Esophagus muscularis mucosa (tissue), 4 donors: ENCODE measurements at regions not wholly inside any gene's neighbourhood (a gene's known extent, or its start where the extent isn't known, plus 50 kb on each side); places are given as distances from the start of the nearest gene placed in this dataset.

Experiments used
- DNase-seq: peaks from one replicate; pipeline ENCODE4 v3.0.0-alpha.2; 2017; ENCODE audit errors: extremely low spot score
- H3K27ac ChIP-seq, 4 donors: fragments of 200-600 bp; sonication (generic); replicated peaks in 1 of 4; 1 replicate in 3 of 4; 2 replicates in 1 of 4; pipeline ENCODE4 v1.5.1; 2016 to 2019; ENCODE audit warnings: mild to moderate bottlenecking in 1 of 4
- H3K27me3 ChIP-seq, 4 donors: fragments of 200-600 bp; sonication (generic); one replicate each; pipeline versions ENCODE4 v1.5.1 to v1.6.0; 2016 to 2019
- H3K36me3 ChIP-seq, 4 donors: fragments of 200-600 bp; sonication (generic); one replicate each; pipeline ENCODE4 v1.5.1; 2016 to 2019
- H3K4me1 ChIP-seq, 4 donors: fragments of 200-600 bp; sonication (generic); one replicate each; pipeline ENCODE4 v1.5.1; 2016 to 2019
- H3K4me3 ChIP-seq, 4 donors: fragments of 200-600 bp; sonication (generic); 1 replicate in 2 of 4; 2 replicates in 2 of 4; pipeline ENCODE4 v1.5.1; 2016 to 2019; ENCODE audit warnings: mild to moderate bottlenecking in 4 of 4, moderate library complexity in 1 of 4
- H3K9me3 ChIP-seq, 4 donors: fragments of 200-600 bp; sonication (generic); 1 replicate in 3 of 4; 2 replicates in 1 of 4; pipeline ENCODE4 v1.5.1; 2016 to 2019
- CTCF ChIP-seq, 3 experiments: fragments of 200-600 bp in 2 of 3; fragments of 450-650 bp in 1 of 3; sonication (generic) in 2 of 3; IDR thresholded peaks; one replicate each; pipeline ENCODE4 v1.5.1; 2017 to 2019; ENCODE audit warnings: antibody characterized with exemption in 3 of 3, mild to moderate bottlenecking in 2 of 3, moderate library complexity in 1 of 3
- EP300 ChIP-seq: sonication (generic); formaldehyde crosslinking; IDR thresholded peaks from one replicate; pipeline ENCODE4 v1.6.1; 2017; ENCODE audit warnings: antibody characterized with exemption
- POLR2A ChIP-seq: fragments of 450-650 bp; IDR thresholded peaks from one replicate; pipeline ENCODE4 v1.6.1; 2017; ENCODE audit warnings: antibody characterized with exemption, moderate library complexity, mild to moderate bottlenecking, low read depth
- POLR2AphosphoS5 ChIP-seq, 2 donors: sonication (generic); formaldehyde crosslinking; IDR thresholded peaks; one replicate each; pipeline ENCODE4 v1.6.1; 2017; ENCODE audit warnings: antibody characterized with exemption in 2 of 2
- WGBS: methylation state at CpG from one replicate; pipeline ENCODE4 v1.1.5; 2018; 5-methylcytosine and 5-hydroxymethylcytosine counted together
- intact Hi-C: fragments of 100-400 bp; cut with DNase I; formaldehyde crosslinking; loops from one replicate; pipeline ENCODE4 v1.15.1; 2023

- intact Hi-C loops = no loop called here
- H3K27me3 ChIP-seq = no peaks in the 10 kb centered on the region
- H3K9me3 ChIP-seq = peaks cover 0 to 6% (median 2%) of the 10 kb centered on the region in 4 donors
- H3K27ac ChIP-seq = no peak overlapping the region
- H3K36me3 ChIP-seq = no peaks in the 10 kb centered on the region
- no peak overlapping the region for H3K4me3 ChIP-seq
- WGBS = 22% methylated on average over 2 of the region's 2 CpGs
- TF ChIP-seq CTCF (IDR thresholded peaks at IDR 0.05) = no peak
- no peak for TF ChIP-seq POLR2AphosphoS5 (IDR thresholded peaks at IDR 0.05)
- TF ChIP-seq EP300 = no peak
- no peak for DNase-seq
- no peaks in the 10 kb centered on the region for H3K4me1 ChIP-seq
These were observed 60.3 kb upstream of the POU2AF2 start for GRCh38 chr11:111185266-111185665.

DNA sequence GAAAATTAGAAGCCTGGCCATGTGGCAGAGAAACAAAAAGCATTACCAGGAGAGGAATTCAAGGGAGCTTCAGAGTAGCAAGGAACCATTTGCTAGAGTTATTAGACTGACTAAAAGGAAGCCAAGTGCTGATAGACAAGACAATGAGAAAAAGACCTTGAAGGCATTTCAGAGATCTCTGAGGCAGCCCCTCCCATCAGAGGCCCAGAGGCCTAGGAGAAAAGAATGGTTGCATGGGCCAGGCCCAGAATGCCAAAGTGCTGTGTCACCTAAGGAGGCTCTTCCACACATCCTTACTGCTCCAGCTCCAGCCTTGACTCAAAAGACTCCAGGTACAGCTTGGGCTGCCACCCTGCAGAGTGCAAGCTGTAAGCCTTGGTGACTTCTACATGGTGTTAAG, 61.8 kb upstream of the POU2AF2 start:
- Histone ChIP-seq H3K4me3 (no peak overlapping the region), H3K27ac (no peak overlapping the region), H3K9me3 (peaks cover 0 to 6% (median 2%) of the 10 kb centered on the region in 4 donors), H3K4me1 (no peaks in the 10 kb centered on the region), H3K27me3 (no peaks in the 10 kb centered on the region), H3K36me3 (no peaks in the 10 kb centered on the region)
- TF ChIP-seq POLR2A (no peak), POLR2AphosphoS5 (IDR thresholded peaks at IDR 0.05) (no peak), EP300 (no peak), CTCF (IDR thresholded peaks at IDR 0.05) (no peak)
- DNase-seq = no peak
- intact Hi-C loops = no loop called here

- WGBS = 64% methylated on average over 5 of the region's 5 CpGs
- DNase-seq = no peak
- Histone ChIP-seq H3K36me3 (no peaks in the 10 kb centered on the region), H3K9me3 (no peaks in the 10 kb centered on the region), H3K27ac (no peak overlapping the region), H3K4me3 (no peak overlapping the region), H3K27me3 (no peaks in the 10 kb centered on the region), H3K4me1 (no peaks in the 10 kb centered on the region)
- intact Hi-C loops = no loop called here
- TF ChIP-seq POLR2A (no peak), EP300 (no peak), POLR2AphosphoS5 (IDR thresholded peaks at IDR 0.05) (no peak), CTCF (IDR thresholded peaks at IDR 0.05) (no peak)
These were observed 66.2 kb upstream of the POU2AF2 start for GRCh38 chr11:111179184-111179910.

GRCh38 chr11:111177037-111177871, 68.3 kb upstream of the POU2AF2 start:
- TF ChIP-seq POLR2A (no peak), EP300 (no peak), POLR2AphosphoS5 (IDR thresholded peaks at IDR 0.05) (no peak), CTCF (IDR thresholded peaks at IDR 0.05) (no peak)
- DNase-seq = no peak
- Histone ChIP-seq H3K27me3 (no peaks in the 10 kb centered on the region), H3K9me3 (no peaks in the 10 kb centered on the region), H3K4me1 (no peaks in the 10 kb centered on the region), H3K27ac (no peak overlapping the region), H3K36me3 (no peaks in the 10 kb centered on the region), H3K4me3 (no peak overlapping the region)
- intact Hi-C loops = no loop called here
